NCI-H2029 (cell line): ENCODE measurements at regions not wholly inside any gene's neighbourhood (a gene's known extent, or its start where the extent isn't known, plus 50 kb on each side); places are given as distances from the start of the nearest gene placed in this dataset.

Source experiments
- DNase-seq: peaks from one replicate; lab custom pipeline; 2025; lab: John Stamatoyannopoulos, UW

DNA sequence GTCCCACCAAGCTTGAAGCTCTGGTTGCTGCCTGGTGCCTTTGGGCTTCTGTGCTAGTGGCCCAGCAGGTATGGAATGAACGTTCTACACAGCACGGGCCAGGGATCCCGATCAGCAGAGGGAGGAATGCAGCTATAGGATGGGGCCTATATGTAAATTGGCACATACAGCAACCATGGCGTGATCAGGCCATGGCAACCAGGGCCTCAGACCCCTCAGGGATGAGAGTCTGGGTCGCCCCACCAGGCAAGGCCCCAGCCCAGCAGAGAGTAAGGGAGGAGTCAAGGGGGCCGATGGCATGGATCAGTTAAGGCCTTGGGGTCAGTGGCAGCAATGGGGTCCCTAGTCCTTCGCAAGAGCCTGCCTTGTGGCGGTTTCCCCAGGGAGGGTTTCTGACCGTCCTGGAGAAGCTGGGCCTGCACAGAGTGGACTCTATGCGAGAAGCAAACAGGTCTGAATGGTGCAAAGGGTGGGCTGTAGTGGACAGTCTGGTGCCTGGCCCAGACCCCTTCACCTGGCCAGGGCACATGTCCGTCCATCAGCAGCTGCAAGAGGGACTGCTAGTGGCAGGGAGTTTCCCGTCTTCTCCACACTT lies 98.2 kb upstream of the SLC22A11 start:
- DNase-seq, result no peak

DNA sequence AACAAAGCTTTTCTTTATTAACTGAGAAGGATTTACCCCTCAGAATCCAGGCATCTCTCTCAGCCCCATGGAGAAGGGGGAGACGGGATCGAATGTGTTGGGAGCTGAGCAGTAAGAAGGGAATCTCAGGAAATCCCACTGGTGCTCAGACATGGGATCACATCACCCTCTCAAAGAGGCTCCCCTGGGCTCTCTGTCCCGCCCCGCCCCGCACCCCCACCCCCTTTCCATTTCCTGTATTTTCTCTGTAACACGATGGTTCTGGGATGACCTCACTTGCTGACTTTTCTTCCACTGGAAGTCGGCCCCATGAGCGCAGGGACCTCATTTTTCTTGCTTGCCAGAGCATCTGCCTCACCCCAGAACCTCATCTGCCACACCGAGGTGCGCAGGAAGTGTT lies 96.7 kb upstream of the SLC22A11 start:
- DNase-seq, result no peak

DNA sequence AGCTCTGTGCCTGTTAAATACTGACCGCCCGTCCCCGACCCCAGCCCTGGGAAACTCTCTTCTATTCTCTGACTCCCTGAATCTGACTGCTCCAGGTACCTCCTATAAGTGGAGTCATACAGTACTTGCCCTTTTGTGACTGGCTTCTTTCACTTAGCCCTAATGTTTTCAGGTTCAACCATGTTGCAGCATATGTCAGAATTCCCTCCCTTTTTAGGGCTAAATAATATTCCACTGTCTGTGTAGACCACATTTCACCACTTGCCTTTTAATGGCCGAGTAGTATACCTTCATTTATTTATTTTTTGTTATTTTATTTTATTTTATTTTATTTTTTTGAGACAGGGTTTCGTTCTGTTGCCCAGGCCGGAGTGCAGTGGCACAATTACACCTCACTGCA lies 96.1 kb upstream of the SLC22A11 start:
- no peak for DNase-seq

- DNase-seq, result no peak
These were observed 94.7 kb upstream of the SLC22A11 start for GRCh38 chr11:64461081-64461480.

DNA sequence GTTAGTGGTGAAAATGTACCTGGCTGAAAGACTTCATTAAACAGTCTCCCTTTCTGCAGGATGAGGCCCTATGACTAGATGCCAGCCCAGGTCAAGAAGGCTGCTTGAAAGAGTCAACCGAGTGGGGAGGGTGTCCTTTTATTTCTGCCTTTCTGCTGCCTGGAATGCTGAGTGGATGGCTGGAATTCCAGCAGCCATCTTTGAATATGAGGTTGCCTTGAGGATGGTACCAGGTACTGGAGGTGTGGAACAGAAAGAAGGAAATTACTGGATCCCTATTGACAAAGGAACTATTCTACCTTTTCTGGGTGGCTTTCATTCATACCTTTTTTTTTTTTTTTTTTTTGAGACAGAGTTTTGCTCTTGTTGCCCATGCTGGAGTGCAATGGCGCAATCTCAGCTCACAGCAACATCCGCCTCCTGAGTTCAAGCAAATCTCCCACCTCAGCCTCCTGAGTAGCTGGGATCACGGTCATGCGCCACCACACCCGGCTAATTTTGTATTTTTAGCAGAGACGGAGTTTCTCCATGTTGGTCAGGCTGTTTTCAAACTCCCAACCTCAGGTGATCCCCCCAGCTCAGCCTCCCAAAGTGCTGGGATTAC lies 89.5 kb upstream of the SLC22A11 start:
- DNase-seq, result no peak

DNA sequence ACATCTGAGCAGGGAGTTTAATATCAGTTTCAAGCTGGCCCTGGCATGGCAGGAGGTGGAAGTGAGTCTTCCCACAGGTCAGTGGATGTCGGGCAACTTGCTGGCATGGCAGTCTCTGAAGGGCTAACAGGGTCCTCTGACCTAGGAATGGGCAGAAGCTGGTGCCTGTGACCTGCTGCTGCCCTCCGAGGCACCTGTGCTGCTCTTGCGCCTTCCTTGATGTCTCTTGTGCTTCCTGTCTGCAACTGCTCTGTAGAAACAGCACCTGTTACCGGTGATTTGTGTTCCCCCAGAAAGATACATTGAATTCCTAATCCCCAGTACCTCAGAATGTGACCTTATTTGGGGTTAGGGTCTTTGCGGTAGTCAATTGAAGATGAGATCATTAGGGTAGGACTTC lies 86.5 kb upstream of the SLC22A11 start:
- no peak for DNase-seq

DNA sequence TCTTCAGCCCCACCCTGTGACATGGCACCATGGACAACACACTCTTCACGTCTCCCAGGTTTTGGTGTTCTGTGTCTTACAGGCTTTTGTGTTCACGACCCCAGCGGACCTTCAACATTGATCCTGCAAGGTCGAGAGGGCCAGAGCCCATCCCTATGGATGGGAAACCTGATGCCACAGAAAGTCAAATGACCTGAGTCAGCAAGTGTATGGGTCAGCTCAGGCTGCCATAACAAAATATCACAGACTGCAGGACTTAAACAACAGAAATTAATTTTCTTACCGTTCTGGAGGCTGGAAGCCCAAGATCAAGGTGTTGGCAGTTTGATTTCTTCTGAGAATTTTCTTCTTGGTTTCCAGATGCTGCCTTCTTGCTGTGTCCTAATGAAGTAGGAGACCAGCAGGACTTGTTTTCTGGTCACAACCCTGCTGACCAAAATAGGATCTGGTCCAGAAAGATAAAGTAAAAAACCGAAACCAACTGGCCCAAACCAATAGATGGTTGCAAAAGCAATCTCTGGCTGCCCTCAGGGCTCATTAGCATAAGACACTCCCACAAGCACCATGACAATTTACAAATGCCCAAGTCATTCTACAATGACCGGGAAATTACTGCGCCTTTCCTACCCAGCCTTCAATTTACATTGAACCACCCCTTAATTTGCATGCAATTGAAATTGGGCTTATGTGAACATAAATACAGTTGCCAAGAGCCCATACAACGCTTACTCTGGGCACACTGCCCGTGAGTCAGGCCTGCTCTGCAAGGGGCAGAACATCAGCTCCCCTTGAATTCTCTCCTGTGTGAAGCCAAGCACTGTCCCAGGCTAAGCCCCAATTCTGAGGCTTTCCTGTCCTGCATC lies 82.9 kb upstream of the SLC22A11 start:
- no peak for DNase-seq

DNA sequence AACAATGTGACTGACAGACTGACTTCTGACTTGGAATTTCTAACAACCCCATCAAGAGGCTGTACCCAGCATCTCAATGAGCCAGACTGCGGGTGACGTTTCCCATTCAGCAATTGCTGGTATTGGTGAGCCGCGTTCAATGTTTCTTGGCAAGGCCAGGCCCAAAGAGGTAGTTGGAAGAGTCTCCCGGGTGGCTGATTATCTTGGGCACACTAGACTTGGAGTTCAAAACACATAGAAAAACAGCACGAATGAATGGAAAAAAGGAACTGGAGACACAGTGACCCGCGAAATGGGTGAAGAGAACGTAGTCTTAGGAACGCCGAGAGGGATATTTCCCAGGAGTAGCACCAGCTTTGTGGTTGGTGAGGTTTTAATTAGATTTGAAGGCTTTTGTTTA lies 81.1 kb upstream of the SLC22A11 start:
- no peak for DNase-seq

- DNase-seq, result no peak
These were observed 80.6 kb upstream of the SLC22A11 start for GRCh38 chr11:64475145-64475544.

DNA sequence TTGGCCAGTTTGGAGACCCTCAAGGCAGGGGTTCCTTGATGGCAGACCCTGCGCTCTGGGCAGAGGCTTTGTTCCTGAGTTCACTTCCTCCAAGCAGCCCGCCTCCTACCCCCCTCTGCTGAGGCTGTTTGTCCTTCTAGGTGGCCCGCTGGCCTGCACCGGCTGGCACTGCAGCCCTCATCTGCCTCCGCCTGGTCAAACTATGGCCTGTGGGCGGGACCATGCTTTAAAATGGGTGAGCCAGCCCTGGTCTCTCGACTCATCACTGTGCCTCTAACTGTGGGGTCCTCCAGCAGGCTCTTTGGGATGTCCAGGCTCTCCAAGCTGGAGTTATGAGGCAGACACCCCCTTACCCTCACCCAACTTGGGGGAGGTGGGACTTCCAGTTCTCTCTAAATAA lies 78.9 kb upstream of the SLC22A11 start:
- no peak for DNase-seq

DNA sequence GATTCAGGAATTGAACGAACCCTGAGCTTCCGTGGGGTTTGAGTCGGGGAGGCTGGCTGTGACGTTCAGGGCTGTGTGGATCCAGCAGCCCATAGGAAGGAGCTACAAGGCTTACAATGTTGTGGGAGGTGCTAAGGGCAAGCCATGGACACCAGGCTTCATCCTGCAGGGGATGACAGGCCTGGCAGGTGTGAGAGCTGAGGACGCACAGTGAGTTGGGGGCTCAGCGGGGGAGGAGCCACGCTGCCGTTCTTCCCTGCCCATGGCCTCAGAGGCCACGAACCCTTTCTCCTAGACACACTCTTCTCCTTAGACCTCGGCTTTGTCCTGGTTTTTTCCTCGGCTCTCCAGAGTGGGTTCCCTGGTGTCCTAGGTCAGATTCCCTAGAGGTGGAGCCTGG lies 78.1 kb upstream of the SLC22A11 start:
- DNase-seq, result no peak

GRCh38 chr11:64482588-64482987 lies 73.2 kb upstream of the SLC22A11 start:
- DNase-seq, result no peak

DNA sequence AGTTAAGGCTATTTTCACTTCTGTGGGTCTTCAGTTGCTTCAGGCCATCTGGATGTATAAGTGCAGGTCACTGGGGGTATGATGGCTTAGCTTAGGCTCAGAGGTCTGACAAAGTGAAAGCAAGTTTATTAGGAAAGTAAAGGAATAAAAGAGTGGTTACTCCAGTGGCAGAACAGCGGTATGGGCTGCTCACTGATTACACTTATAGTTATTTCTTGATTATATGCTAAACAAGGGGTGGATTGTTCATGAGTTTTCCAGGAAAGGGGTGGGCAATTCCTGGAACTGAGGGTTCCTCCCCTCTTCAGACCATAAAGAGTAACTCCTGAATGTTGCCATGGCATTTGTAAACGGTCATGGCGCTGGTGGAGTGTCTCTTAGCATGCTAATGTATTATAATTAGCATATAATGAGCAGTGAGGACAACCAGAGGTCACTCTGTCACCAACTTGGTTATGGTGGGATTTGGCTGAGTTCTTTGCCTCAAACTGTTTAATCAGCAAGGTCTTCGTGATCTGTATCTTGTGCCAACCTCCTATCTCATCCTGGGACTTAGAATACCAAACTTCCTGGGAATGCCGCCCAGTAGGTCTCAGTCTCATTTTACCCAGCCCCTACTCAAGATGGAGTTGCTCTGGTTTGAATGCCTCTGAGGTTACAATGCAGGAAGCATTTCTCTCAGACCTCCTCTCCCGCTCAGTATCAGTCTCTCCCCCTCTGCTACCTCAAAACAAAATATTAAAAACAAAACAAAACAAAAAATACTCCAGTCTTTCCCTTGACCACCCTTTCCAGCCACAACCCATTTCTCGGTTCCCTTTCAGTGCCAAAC lies 71.3 kb upstream of the SLC22A11 start:
- no peak for DNase-seq

GRCh38 chr11:64485074-64485473 lies 70.7 kb upstream of the SLC22A11 start:
- no peak for DNase-seq

GRCh38 chr11:64489831-64490441 lies 65.8 kb upstream of the SLC22A11 start:
- DNase-seq, result no peak

GRCh38 chr11:64490562-64491216 lies 65.1 kb upstream of the SLC22A11 start:
- no peak for DNase-seq

DNA sequence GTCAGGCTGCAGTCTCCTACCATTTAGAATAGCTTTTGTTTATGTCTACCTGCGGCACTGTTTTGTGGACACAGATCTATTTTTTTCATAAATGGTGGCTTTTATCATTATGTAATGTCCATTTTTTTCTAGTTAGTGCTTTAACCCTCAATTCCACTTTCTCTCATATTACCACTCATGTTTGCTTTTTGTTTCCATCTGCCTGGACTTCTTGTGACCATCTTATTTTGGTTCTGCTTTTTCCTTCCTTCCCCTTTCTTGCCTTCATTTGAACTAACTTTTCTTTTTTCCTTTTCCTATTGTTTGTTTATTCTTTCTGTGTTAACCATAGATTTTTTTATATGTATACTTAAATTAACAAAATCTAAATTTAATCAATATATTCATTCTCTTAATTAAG lies 63.2 kb upstream of the SLC22A11 start:
- no peak for DNase-seq

- DNase-seq, result no peak
These were observed 57.6 kb upstream of the SLC22A11 start for GRCh38 chr11:64498136-64498535.

- DNase-seq, result no peak
These were observed 56.3 kb upstream of the SLC22A11 start for GRCh38 chr11:64499261-64500004.

DNA sequence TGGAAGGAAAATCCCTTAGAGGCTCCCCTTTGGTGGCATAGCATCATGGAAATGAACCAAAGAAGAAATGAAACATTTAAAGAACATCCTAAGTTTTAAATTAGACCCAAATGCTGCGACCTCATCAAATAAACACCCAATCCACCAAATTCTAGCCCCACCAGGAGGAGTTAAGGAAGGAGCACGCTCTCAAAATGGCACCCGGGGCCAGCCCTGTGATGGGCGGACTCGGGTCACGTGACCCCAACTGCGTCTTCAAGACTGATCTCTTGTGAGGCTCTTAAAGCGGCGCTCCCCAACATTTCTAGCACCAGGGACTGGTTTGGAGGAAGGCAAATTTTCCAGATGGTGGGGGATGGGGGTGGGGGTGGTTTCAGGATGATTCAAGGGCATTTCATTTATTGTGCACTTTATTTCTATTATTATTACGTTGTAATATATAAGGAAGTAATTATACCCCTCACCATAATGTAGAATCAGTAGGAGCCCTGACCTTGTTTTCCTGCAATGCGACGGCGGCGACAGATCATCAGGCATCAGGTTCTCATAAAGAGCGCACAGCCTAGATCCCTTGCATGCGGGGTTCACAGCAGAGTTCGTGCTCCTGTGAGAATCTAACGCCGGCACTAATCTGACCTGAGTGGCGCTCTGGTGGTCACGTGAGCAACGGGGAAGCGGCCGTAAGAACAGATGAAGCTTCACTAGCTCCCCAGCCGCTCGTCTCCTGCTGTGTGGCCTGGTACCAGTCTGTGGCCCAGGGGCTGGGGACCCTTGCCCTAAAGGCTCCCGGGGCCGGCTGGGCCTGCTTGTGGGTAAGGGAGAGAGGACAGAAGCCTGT lies 55.3 kb upstream of the SLC22A11 start:
- no peak for DNase-seq
